ENCODE measurements at regions not wholly inside any gene's neighbourhood (a gene's known extent, or its start where the extent isn't known, plus 50 kb on each side); places are given as distances from the start of the nearest gene placed in this dataset.

GRCh38 chr14:61125867-61126572 lies 145.0 kb downstream of the SLC38A6 start:
- no peak for DNase-seq (ENCODE audit: low read depth)
- no peak for TF ChIP-seq CTCF (conservative IDR thresholded peaks at IDR 0.05; ENCODE audit: low read length)

GRCh38 chr14:61125041-61125866 lies 144.2 kb downstream of the SLC38A6 start:
- no peak for TF ChIP-seq CTCF (conservative IDR thresholded peaks at IDR 0.05; ENCODE audit: low read length)
- H3K4me3 ChIP-seq (ENCODE audit: low read length) = no peak overlapping the region
- DNase-seq (ENCODE audit: low read depth) = no peak

More at GRCh38 chr14:61125867-61126572, 145.0 kb downstream of the SLC38A6 start:
- no peak overlapping the region for H3K4me3 ChIP-seq (ENCODE audit: low read length)

- TF ChIP-seq CTCF (conservative IDR thresholded peaks at IDR 0.05; ENCODE audit: low read length) = no peak
- no peak for DNase-seq (ENCODE audit: low read depth)
- no peak overlapping the region for H3K4me3 ChIP-seq (ENCODE audit: low read length)
Observed at GRCh38 chr14:61122862-61123261, 141.8 kb downstream of the SLC38A6 start.

- TF ChIP-seq CTCF (conservative IDR thresholded peaks at IDR 0.05; ENCODE audit: low read length) = no peak
- peak; percentile 32 for DNase-seq (ENCODE audit: low read depth)
- H3K4me3 ChIP-seq (ENCODE audit: low read length) = no peak overlapping the region
Observed at GRCh38 chr14:61121355-61121787, 140.3 kb downstream of the SLC38A6 start.

- H3K4me3 ChIP-seq (ENCODE audit: low read length) = no peak overlapping the region
- DNase-seq (ENCODE audit: low read depth) = no peak
- no peak for TF ChIP-seq CTCF (conservative IDR thresholded peaks at IDR 0.05; ENCODE audit: low read length)
Observed at GRCh38 chr14:61120576-61120975, 139.5 kb downstream of the SLC38A6 start.

- H3K4me3 ChIP-seq (ENCODE audit: low read length) = no peak overlapping the region
- no peak for DNase-seq (ENCODE audit: low read depth)
- no peak for TF ChIP-seq CTCF (conservative IDR thresholded peaks at IDR 0.05; ENCODE audit: low read length)
Observed at GRCh38 chr14:61119006-61119405, 138.0 kb downstream of the SLC38A6 start.
